Stimulated activated CD4-positive, alpha-beta T cell treated with anti-CD3 and anti-CD28 coated beads, Interleukin-1b, Interleukin-23, amount 100 ng/mL, for 1 hour (primary cell): ENCODE measurements at regions not wholly inside any gene's neighbourhood (a gene's known extent, or its start where the extent isn't known, plus 50 kb on each side); places are given as distances from the start of the nearest gene placed in this dataset.
"Not testable (repeated sequence)": the region's sequence is repeated elsewhere in the genome, so short reads cannot be mapped to it uniquely, and the experiment has no call there.

Experiments used
- DNase-seq, 2 donors: peaks; one replicate each; pipeline ENCODE4 v3.0.0-alpha.2; 2020; ENCODE audit warnings: low read depth in 2 of 2

GRCh38 chr7:142469696-142470543, 212.1 kb upstream of the PRSS58 start:
- no peak for DNase-seq

GRCh38 chr7:142468871-142469665, 211.2 kb upstream of the PRSS58 start:
- DNase-seq, result no peak

- DNase-seq, result not testable (repeated sequence)
These were observed 209.3 kb upstream of the PRSS58 start for GRCh38 chr7:142467056-142467655.

- no peak for DNase-seq
These were observed 205.6 kb upstream of the PRSS58 start for GRCh38 chr7:142463401-142463850.

GRCh38 chr7:142461437-142461836, 203.6 kb upstream of the PRSS58 start:
- no peak for DNase-seq

- DNase-seq, result no peak
These were observed 202.7 kb upstream of the PRSS58 start for GRCh38 chr7:142460402-142461117.

GRCh38 chr7:142459551-142459963, 201.7 kb upstream of the PRSS58 start:
- DNase-seq, result no peak

GRCh38 chr7:142457146-142457703, 199.4 kb upstream of the PRSS58 start:
- no peak for DNase-seq

GRCh38 chr7:142455392-142455791, 197.5 kb upstream of the PRSS58 start:
- DNase-seq, result no peak

GRCh38 chr7:142454862-142455261, 197.0 kb upstream of the PRSS58 start:
- DNase-seq, result no peak

- DNase-seq, result no peak
These were observed 194.9 kb upstream of the PRSS58 start for GRCh38 chr7:142452791-142453190.

- DNase-seq, result no peak
These were observed 194.0 kb upstream of the PRSS58 start for GRCh38 chr7:142451817-142452216.

GRCh38 chr7:142451296-142451695, 193.4 kb upstream of the PRSS58 start:
- DNase-seq, result no peak

- no peak for DNase-seq
These were observed 192.8 kb upstream of the PRSS58 start for GRCh38 chr7:142450695-142451094.

GRCh38 chr7:142450206-142450605, 192.3 kb upstream of the PRSS58 start:
- no peak for DNase-seq

- DNase-seq, result not testable (repeated sequence)
These were observed 191.0 kb upstream of the PRSS58 start for GRCh38 chr7:142448857-142449256.

GRCh38 chr7:142447762-142448161, 189.9 kb upstream of the PRSS58 start:
- DNase-seq, result no peak

GRCh38 chr7:142445019-142445686, 187.3 kb upstream of the PRSS58 start:
- DNase-seq, result no peak

- no peak for DNase-seq
These were observed 185.6 kb upstream of the PRSS58 start for GRCh38 chr7:142443216-142444010.

GRCh38 chr7:142442396-142442795, 184.5 kb upstream of the PRSS58 start:
- DNase-seq, result no peak
